Activated CD8-positive, alpha-beta T cell treated with anti-CD3 and anti-CD28 coated beads, Interleukin-2, amount 10 ng/mL, durations not matched to agents 7 days and 5 days (primary cell): ENCODE measurements at regions not wholly inside any gene's neighbourhood (a gene's known extent, or its start where the extent isn't known, plus 50 kb on each side); places are given as distances from the start of the nearest gene placed in this dataset.

ENCODE experiments used
- ATAC-seq: fragments of 150-1000 bp; cut with Tn5 transposase; one replicate; pipeline ENCODE4 v1.10.0; 2021; ENCODE audit warnings: moderate library complexity
- CTCF ChIA-PET: fragments of 350-600 bp; sonication (Branson Sonifier 250); formaldehyde crosslinking; loops from one replicate; lab custom pipeline; 2021; ENCODE audit warnings: antibody characterized with exemption; lab: Charles Lee
- POLR2A ChIA-PET: fragments of 350-600 bp; sonication (Branson Sonifier 250); formaldehyde crosslinking; loops from one replicate; lab custom pipeline; 2021; ENCODE audit warnings: antibody characterized with exemption; lab: Charles Lee
- DNase-seq: peaks from one replicate; pipeline ENCODE4 v3.0.0-alpha.2; 2020
- H3K27ac Mint-ChIP-seq: one replicate; pipeline ENCODE4 v1.8.0; 2021; ENCODE audit warnings: mild to moderate bottlenecking, mixed read lengths
- H3K27me3 Mint-ChIP-seq: one replicate; pipeline ENCODE4 v1.8.0; 2021; ENCODE audit warnings: low read depth, mixed read lengths
- H3K36me3 Mint-ChIP-seq: one replicate; pipeline ENCODE4 v1.8.0; 2021; ENCODE audit warnings: low read depth, mixed read lengths
- H3K4me1 Mint-ChIP-seq: one replicate; pipeline ENCODE4 v1.8.0; 2021; ENCODE audit warnings: low read depth, mixed read lengths
- H3K4me3 Mint-ChIP-seq: one replicate; pipeline ENCODE4 v1.8.0; 2021; ENCODE audit warnings: mild to moderate bottlenecking, mixed read lengths
- H3K9me3 Mint-ChIP-seq: one replicate; pipeline ENCODE4 v1.8.0; 2022; ENCODE audit warnings: mixed read lengths; ENCODE audit not compliant: insufficient read depth

DNA sequence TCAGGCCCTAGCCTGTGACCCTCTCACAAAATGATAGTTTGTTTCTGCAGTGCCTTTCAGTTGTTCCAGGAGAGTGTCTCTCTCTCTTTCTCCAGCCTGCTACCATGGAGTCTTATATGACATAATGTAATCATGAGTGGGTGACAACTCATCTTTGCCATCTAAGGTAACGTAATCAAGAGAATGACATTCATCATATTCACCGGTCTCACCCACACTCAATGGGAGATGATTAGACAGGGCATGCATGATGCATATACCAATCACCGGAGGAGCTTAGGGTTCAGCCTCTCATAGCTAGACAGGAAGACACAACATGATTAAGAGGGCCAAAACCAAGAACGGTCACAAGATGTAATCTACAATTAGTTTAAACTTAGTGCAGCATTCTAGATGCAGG is 97.1 kb upstream of the FAM9B start:
- DNase-seq = no peak
- ChIA-PET CTCF (no interaction called here), POLR2A (no interaction called here)
- no peaks in the 10 kb centered on the region for H3K9me3 Mint-ChIP-seq
- no peak for ATAC-seq
- no peaks in the 10 kb centered on the region for H3K27me3 Mint-ChIP-seq
- H3K27ac Mint-ChIP-seq = no peak overlapping the region
- H3K36me3 Mint-ChIP-seq = no peaks in the 10 kb centered on the region
- no peak overlapping the region for H3K4me3 Mint-ChIP-seq
- H3K4me1 Mint-ChIP-seq = no peaks in the 10 kb centered on the region

DNA sequence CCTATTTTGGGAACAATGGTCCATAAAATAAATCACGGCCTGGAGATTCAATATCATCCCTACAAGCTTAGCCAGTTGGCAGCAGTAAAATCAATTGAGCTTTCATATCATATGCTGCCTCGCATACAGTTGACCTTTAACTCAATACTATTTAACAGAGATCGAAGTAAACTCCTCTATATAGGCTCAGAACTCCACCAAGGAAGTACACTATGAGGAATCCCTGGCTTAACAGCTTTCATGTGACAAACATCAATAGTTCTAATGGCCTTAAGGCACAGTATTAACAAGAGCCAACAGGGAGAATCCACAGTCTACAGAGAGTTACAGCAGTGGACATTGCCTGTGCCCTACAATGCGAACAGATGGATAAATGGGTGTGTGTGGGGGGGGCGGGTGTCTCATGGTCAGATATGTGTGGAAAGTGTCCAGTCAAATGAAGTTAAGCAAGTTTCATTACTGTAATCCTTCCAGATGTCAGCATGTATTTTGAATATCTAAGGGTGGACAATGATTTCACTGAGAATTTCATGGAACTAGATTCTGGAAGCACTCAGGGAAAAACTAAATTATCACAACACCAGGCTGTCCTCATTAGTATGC is 98.2 kb upstream of the FAM9B start:
- Mint-ChIP-seq H3K27ac (no peak overlapping the region), H3K9me3 (no peaks in the 10 kb centered on the region), H3K4me3 (no peak overlapping the region), H3K4me1 (no peaks in the 10 kb centered on the region), H3K27me3 (no peaks in the 10 kb centered on the region), H3K36me3 (no peaks in the 10 kb centered on the region)
- ChIA-PET CTCF (no interaction called here), POLR2A (no interaction called here)
- no peak for ATAC-seq
- no peak for DNase-seq

DNA sequence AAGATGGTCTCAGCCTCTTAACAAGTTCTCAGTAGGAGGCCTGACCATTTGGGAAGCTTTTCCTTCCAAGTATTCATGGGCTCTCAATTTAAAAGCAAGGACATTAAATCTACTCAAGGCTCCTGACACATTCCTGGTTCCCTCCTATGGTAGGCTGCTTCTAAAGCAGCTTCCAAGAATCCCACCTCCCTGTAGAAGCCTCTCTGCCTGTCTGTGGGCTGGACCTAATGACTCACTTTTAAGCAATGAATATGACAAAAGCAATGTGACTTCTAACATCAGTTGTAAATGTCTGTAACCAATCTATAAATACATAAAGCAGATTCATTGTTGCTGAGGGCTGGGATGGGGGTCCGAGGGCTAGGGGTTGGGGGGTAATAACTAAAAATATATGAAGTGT is 99.5 kb upstream of the FAM9B start:
- CTCF ChIA-PET = no interaction called here
- POLR2A ChIA-PET = no interaction called here
- Mint-ChIP-seq H3K4me3 (no peak overlapping the region), H3K9me3 (no peaks in the 10 kb centered on the region), H3K4me1 (no peaks in the 10 kb centered on the region), H3K36me3 (no peaks in the 10 kb centered on the region), H3K27ac (no peak overlapping the region), H3K27me3 (no peaks in the 10 kb centered on the region)
- no peak for DNase-seq
- no peak for ATAC-seq

DNA sequence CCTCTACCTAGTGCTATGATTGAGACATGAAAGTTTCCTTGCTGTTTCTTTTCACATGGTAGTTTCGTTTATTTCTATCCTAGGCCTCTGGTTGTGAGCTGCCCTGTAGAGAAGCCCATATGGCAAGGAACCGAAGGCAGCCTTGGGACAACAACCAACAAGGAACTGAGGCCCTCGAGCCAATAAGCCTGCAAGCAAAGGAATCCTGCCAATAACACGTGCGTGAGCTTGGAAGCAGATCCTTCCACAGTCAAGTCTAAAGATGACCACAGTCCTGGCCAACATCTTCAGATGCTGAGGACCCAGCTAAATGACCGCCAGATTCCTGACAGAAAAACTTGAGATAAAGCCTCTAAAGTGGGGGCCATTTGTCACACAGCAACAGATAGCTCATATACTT is 100.4 kb upstream of the FAM9B start:
- ChIA-PET CTCF (no interaction called here), POLR2A (no interaction called here)
- Mint-ChIP-seq H3K9me3 (no peaks in the 10 kb centered on the region), H3K4me3 (no peak overlapping the region), H3K27me3 (no peaks in the 10 kb centered on the region), H3K27ac (no peak overlapping the region), H3K4me1 (no peaks in the 10 kb centered on the region), H3K36me3 (no peaks in the 10 kb centered on the region)
- ATAC-seq (no peak), DNase-seq (no peak)

DNA sequence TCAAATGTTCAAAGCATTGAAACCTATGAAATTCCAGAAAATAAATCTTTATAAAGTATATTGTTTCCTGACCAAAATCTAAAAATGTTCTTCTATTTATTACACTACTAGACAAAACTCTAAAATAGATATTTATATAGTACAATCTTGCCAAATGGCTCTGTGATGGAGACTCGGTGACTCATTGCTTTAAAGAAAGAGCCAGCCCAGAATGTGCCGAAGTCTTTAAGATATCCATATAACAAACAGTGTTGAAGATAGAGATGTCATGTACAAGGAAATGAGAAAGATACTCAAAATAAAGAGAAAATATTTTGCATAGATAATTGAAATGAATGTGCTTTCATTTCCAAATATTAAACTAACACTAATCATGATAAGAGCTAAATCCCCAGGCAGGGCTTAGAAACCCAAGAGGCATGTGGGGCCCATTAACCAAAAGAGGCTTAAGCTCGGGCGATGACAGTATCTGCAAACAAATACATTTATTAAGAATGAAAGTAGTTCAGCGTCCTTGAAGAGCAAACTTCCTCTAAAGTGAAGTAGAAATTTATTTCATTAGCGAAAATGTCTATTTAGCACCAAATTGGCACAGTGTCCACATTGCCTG is 102.1 kb upstream of the FAM9B start:
- Mint-ChIP-seq H3K27me3 (no peaks in the 10 kb centered on the region), H3K9me3 (no peaks in the 10 kb centered on the region), H3K4me1 (no peaks in the 10 kb centered on the region), H3K27ac (no peak overlapping the region), H3K4me3 (no peak overlapping the region), H3K36me3 (no peaks in the 10 kb centered on the region)
- ChIA-PET POLR2A (interaction anchor here (1.2 kb wide), 1 partner anchor 8 kb away, joined by 4 read pairs; no protein-coding TSS in a partner anchor), CTCF (no interaction called here)
- DNase-seq (no peak), ATAC-seq (no peak)

DNA sequence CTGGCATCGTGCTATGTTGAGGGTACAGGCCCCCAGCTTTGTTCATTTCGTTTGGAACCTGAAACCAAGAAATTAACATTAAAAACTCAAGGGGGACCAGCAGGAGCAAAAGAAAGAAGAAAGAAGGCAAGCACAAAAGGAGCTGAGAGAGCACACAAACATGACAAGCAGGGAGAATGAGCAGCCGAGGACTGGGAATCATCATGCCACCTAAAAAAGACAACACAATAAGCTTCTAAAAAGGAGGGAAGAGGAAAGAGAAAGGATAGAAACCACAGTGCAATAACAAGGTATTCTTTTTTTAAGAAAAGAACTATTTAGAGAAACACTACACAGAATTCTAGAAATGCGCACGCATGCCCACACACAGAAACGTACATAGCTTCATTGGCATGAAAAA is 103.2 kb upstream of the FAM9B start:
- ATAC-seq (no peak), DNase-seq (no peak)
- Mint-ChIP-seq H3K27me3 (no peaks in the 10 kb centered on the region), H3K36me3 (no peaks in the 10 kb centered on the region), H3K4me1 (no peaks in the 10 kb centered on the region), H3K4me3 (no peak overlapping the region), H3K9me3 (no peaks in the 10 kb centered on the region), H3K27ac (no peak overlapping the region)
- ChIA-PET POLR2A (interaction anchor here (1.2 kb wide), 1 partner anchor 10 kb away, joined by 4 read pairs; no protein-coding TSS in a partner anchor), CTCF (no interaction called here)

DNA sequence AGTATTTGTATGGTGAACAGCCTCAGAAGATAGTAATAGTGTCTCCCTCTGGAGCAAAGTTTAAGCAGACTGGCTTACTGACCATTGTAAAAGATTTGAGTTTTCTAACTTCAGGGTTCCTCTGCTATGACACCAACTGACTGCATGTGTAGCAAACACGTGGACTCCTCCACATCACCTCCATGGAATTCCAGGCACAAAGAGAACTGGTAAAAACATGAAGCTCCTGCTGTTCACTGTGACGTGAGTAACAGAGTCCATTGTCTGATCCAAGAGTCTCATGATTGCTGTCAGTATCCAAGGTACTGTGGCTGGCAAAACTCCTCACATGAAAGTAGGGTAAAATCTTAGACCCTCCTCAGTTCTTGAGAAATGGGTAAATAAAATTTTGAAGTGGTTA is 107.6 kb upstream of the FAM9B start:
- H3K27me3 Mint-ChIP-seq = no peaks in the 10 kb centered on the region
- ATAC-seq = no peak
- no peaks in the 10 kb centered on the region for H3K4me1 Mint-ChIP-seq
- ChIA-PET CTCF (no interaction called here), POLR2A (no interaction called here)
- no peak overlapping the region for H3K27ac Mint-ChIP-seq
- H3K36me3 Mint-ChIP-seq = no peaks in the 10 kb centered on the region
- no peak for DNase-seq
- H3K4me3 Mint-ChIP-seq = no peak overlapping the region
- H3K9me3 Mint-ChIP-seq = no peaks in the 10 kb centered on the region

DNA sequence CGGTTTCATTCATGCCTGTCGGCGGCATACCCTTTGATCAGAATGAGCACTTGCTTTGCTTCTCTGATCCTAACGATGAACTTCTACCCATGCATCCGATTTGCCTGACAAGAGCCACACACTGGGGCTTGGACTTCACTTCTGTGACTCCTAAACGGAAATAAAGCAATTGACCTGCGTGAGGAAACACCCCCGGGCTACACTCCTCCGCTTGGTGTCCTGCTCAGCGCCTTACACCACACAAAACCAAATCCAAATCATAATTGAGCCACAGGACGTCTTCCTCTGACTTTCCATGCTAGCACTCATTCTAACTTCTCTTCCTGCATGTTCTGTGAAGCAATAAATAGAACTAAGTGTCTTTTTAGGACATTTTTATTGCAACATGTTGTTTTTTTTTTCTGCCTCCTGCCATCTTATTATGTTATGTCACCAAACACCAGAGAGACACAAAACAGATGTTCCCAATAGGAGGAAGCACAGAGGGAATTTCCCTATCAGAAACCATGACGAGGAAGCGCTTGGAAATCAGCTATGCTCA is 110.8 kb upstream of the FAM9B start:
- POLR2A ChIA-PET = no interaction called here
- no peaks in the 10 kb centered on the region for H3K4me1 Mint-ChIP-seq
- H3K27ac Mint-ChIP-seq = no peak overlapping the region
- DNase-seq (no peak), ATAC-seq (no peak)
- H3K9me3 Mint-ChIP-seq = no peaks in the 10 kb centered on the region
- CTCF ChIA-PET = no interaction called here
- no peaks in the 10 kb centered on the region for H3K27me3 Mint-ChIP-seq
- no peaks in the 10 kb centered on the region for H3K36me3 Mint-ChIP-seq
- no peak overlapping the region for H3K4me3 Mint-ChIP-seq

DNA sequence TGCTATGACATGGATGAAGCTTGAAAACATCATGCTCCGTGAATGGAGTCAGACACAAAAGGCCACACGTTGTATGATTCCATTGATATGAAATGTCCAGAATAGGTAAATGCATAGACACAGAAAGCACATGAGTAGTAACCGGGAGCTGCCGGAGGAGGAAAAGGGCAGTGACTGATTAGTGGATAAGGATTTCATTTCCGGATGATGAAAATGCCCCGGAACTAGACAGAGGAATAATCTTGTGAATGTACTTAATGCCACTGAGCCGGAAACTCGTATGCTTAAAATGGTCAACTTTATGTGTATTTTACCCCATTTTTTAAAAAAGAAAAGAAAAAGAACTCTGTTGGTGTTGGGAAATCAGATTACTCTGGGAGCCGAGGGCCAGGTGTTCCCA is 112.7 kb upstream of the FAM9B start:
- ATAC-seq = no peak
- DNase-seq = no peak
- ChIA-PET POLR2A (no interaction called here), CTCF (no interaction called here)
- H3K4me1 Mint-ChIP-seq = no peaks in the 10 kb centered on the region
- H3K4me3 Mint-ChIP-seq = no peak overlapping the region
- H3K27me3 Mint-ChIP-seq = no peaks in the 10 kb centered on the region
- H3K27ac Mint-ChIP-seq = no peak overlapping the region
- peaks cover 3% of the 10 kb centered on the region for H3K36me3 Mint-ChIP-seq
- peaks cover 3% of the 10 kb centered on the region for H3K9me3 Mint-ChIP-seq

DNA sequence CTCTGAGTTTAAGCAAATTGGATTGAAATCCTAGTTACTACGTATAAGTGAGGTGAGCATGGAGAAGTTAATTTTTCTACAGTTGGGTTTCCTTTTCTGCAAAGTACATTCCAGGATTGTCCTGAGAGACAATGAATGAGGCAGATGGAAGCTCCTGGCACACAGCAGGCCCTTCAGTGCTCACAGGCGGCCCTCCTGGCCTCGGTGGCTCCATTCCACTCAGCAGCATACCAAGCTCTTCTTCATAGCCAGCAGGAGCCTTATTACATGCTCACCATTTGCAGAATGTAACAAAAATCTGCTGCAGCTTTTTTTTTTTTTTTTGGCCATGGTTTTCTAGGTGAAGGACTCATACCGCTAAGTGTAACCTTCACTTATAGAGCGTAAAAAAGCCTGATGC is 113.2 kb upstream of the FAM9B start:
- DNase-seq = no peak
- Mint-ChIP-seq H3K4me1 (no peaks in the 10 kb centered on the region), H3K9me3 (peaks cover 7% of the 10 kb centered on the region), H3K27me3 (no peaks in the 10 kb centered on the region), H3K36me3 (peaks cover 5% of the 10 kb centered on the region), H3K4me3 (no peak overlapping the region), H3K27ac (no peak overlapping the region)
- no peak for ATAC-seq
- CTCF ChIA-PET = no interaction called here
- POLR2A ChIA-PET = no interaction called here

DNA sequence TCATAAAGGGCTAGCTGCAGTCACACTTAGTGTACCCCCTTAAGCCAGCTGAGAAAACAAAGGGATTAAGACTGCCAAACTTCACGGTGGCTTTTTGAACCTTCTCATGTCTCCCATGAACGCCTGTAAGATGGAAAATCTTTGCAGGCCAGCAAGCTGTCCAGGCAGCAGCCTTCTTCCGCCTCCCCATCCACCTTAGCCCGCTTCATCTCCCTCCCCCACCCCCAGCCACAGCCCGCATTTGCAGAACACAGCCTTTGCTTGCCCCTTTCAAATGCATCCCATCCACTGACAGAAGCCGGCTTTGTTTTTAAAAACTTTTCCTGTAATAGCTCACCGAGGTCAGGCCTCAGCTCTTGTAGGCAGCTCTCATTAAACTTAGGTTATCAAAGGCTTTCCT is 113.8 kb upstream of the FAM9B start:
- Mint-ChIP-seq H3K4me3 (no peak overlapping the region), H3K27ac (no peak overlapping the region), H3K4me1 (no peaks in the 10 kb centered on the region), H3K36me3 (peaks cover 5% of the 10 kb centered on the region), H3K9me3 (peaks cover 9% of the 10 kb centered on the region), H3K27me3 (no peaks in the 10 kb centered on the region)
- ChIA-PET POLR2A (no interaction called here), CTCF (no interaction called here)
- no peak for DNase-seq
- ATAC-seq = no peak

DNA sequence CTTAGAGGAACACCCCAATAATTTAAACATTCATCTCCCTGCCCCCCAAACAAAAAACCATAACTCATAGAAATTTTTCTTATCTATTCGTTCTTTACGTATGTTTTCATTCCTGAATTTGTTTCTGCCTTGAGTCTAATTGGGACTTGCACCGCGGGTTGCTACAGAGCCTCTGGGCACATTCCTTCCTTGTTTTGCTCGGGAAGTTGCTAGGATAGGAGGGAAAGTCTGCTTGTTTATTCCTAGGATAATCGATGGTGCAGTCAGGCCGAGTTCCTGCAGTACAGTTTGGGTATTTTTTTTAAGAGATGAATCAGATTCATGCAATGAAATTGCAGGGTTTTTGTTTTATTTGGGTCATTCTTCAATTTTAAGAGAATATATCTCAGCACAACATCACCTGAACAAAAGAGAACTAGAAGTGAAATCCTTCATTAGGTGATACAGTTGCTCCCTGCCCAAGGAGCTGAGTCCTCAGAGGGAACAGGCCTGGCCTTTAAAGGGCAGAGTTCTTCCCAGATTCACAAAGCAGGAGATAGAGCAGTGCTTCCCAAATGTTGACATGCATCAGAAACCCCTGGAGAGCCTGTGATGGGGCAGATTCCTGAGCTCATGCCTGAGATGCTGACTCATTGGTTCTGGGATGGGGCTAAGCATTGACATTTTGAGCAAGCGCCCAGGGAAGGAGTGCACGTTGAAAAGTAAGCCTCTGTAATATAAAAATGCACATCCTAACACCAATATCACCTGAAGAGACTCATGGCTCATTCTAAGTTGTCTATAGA is 114.9 kb upstream of the FAM9B start:
- no peak overlapping the region for H3K27ac Mint-ChIP-seq
- H3K4me1 Mint-ChIP-seq = peaks cover 7% of the 10 kb centered on the region
- CTCF ChIA-PET = no interaction called here
- POLR2A ChIA-PET = no interaction called here
- peaks cover 5% of the 10 kb centered on the region for H3K36me3 Mint-ChIP-seq
- H3K9me3 Mint-ChIP-seq = peaks cover 9% of the 10 kb centered on the region
- H3K27me3 Mint-ChIP-seq = no peaks in the 10 kb centered on the region
- H3K4me3 Mint-ChIP-seq = no peak overlapping the region
- DNase-seq = no peak
- no peak for ATAC-seq
